B cell (primary cell): ENCODE measurements at regions not wholly inside any gene's neighbourhood (a gene's known extent, or its start where the extent isn't known, plus 50 kb on each side); places are given as distances from the start of the nearest gene placed in this dataset.

ENCODE experiments used
- ATAC-seq: fragments of 200-7000 bp; cut with Tn5 transposase; one replicate; pipeline ENCODE4 v1.10.0; 2021; ENCODE audit warnings: low read depth, mild to moderate bottlenecking, moderate number of reproducible peaks, moderate library complexity
- CTCF ChIA-PET: fragments of 350-600 bp; sonication (Branson Sonifier 250); formaldehyde crosslinking; loops from one replicate; lab custom pipeline; 2021; ENCODE audit warnings: antibody characterized with exemption, inconsistent platforms; lab: Charles Lee
- POLR2A ChIA-PET: fragments of 350-600 bp; sonication (Branson Sonifier 250); formaldehyde crosslinking; loops from one replicate; lab custom pipeline; 2021; ENCODE audit warnings: antibody characterized with exemption; lab: Charles Lee
- DNase-seq: peaks from one replicate; pipeline ENCODE4 v3.0.0; 2013
- H2AFZ ChIP-seq: 2 replicates; pipeline ENCODE4 v1.6.1; 2012; ENCODE audit warnings: mild to moderate bottlenecking, low read depth, low read length; ENCODE audit not compliant: insufficient read depth, poor library complexity, severe bottlenecking
- H3K27ac ChIP-seq, 2 donors: 1 replicate in 1 of 2; 2 replicates in 1 of 2; pipeline ENCODE4 v1.5.1; 2012 to 2013; ENCODE audit warnings: low read length in 2 of 2, mild to moderate bottlenecking in 2 of 2, moderate library complexity in 1 of 2
- H3K27me3 ChIP-seq, 4 experiments: fragments of 200-600 bp in 1 of 4; sonication (generic) in 1 of 4; replicated peaks in 1 of 4; 1 replicate in 2 of 4; 2 replicates in 2 of 4; pipeline versions ENCODE4 v1.6.1 to v1.7.0; 2013 to 2016; ENCODE audit warnings: low read length in 3 of 4, mild to moderate bottlenecking in 2 of 4, mixed read lengths in 1 of 4, moderate library complexity in 1 of 4; ENCODE audit not compliant: insufficient read depth in 4 of 4, control insufficient read depth in 3 of 4; ENCODE audit errors: control extremely low read depth in 1 of 4
- H3K36me3 ChIP-seq, 2 experiments: replicated peaks in 1 of 2; 1 replicate in 1 of 2; 2 replicates in 1 of 2; pipeline versions ENCODE4 v1.6.1 to v1.7.1; 2013; ENCODE audit warnings: low read length in 1 of 2; ENCODE audit not compliant: insufficient read depth in 2 of 2, control insufficient read depth in 1 of 2; ENCODE audit errors: control extremely low read depth in 1 of 2, extremely low read depth in 1 of 2
- H3K4me1 ChIP-seq, 2 donors: fragments of 200-600 bp in 1 of 2; sonication (generic) in 1 of 2; 1 replicate in 1 of 2; 2 replicates in 1 of 2; pipeline versions ENCODE4 v1.5.1 to v1.6.1; 2013 to 2017; ENCODE audit warnings: low read length in 2 of 2; ENCODE audit not compliant: control insufficient read depth in 2 of 2, insufficient read depth in 2 of 2
- H3K4me2 ChIP-seq: replicated peaks from 2 replicates; pipeline ENCODE3; 2012; ENCODE audit warnings: mild to moderate bottlenecking, low read depth, low read length; ENCODE audit not compliant: poor library complexity, severe bottlenecking
- H3K4me3 ChIP-seq, 5 experiments: fragments of 200-600 bp in 1 of 5; sonication (generic) in 1 of 5; 1 replicate in 3 of 5; 2 replicates in 2 of 5; pipeline versions ENCODE4 v1.5.1 to v1.7.0; 2011 to 2016; ENCODE audit warnings: low read length in 4 of 5, mild to moderate bottlenecking in 4 of 5, low read depth in 2 of 5, control low read depth in 1 of 5, moderate library complexity in 1 of 5; ENCODE audit not compliant: insufficient read depth in 1 of 5; ENCODE audit errors: control extremely low read depth in 1 of 5, extremely low read depth in 1 of 5
- H3K79me2 ChIP-seq: fragments of 200-600 bp; sonication (generic); one replicate; pipeline ENCODE4 v1.6.0; 2016; ENCODE audit warnings: low read length; ENCODE audit not compliant: control insufficient read depth, insufficient read depth
- H3K9ac ChIP-seq: fragments of 200-600 bp; sonication (generic); 2 replicates; pipeline ENCODE4 v1.6.1; 2017; ENCODE audit warnings: mild to moderate bottlenecking, low read length, moderate library complexity
- H3K9me3 ChIP-seq, 3 donors: one replicate each; pipeline versions ENCODE4 v1.6.1 to v1.7.1; 2013; ENCODE audit warnings: low read length in 2 of 3; ENCODE audit not compliant: control insufficient read depth in 2 of 3, insufficient read depth in 1 of 3; ENCODE audit errors: control extremely low read depth in 1 of 3
- H4K20me1 ChIP-seq: 2 replicates; pipeline ENCODE4 v1.6.0; 2012; ENCODE audit warnings: mild to moderate bottlenecking, low read length; ENCODE audit not compliant: insufficient read depth, control insufficient read depth, poor library complexity, severe bottlenecking
- H3K27ac Mint-ChIP-seq: one replicate; pipeline ENCODE4 v1.8.0; 2021; ENCODE audit warnings: mixed read lengths
- H3K27me3 Mint-ChIP-seq: one replicate; pipeline ENCODE4 v1.8.0; 2021; ENCODE audit warnings: mixed read lengths
- H3K4me1 Mint-ChIP-seq: one replicate; pipeline ENCODE4 v1.8.0; 2021; ENCODE audit warnings: mixed read lengths
- H3K4me3 Mint-ChIP-seq: one replicate; pipeline ENCODE4 v1.8.0; 2021; ENCODE audit warnings: mixed read lengths
- H3K9me3 Mint-ChIP-seq: one replicate; pipeline ENCODE4 v1.8.0; 2022; ENCODE audit warnings: mixed read lengths; ENCODE audit not compliant: insufficient read depth
- CTCF ChIP-seq: fragments of 200-600 bp; IDR thresholded peaks from one replicate; pipeline ENCODE4 v1.8.0; 2022; ENCODE audit warnings: antibody characterized with exemption, mild to moderate bottlenecking
- EZH2 ChIP-seq: IDR thresholded peaks from 2 replicates; pipeline ENCODE4 v1.6.1; 2012; ENCODE audit warnings: borderline replicate concordance, low read depth, mild to moderate bottlenecking, moderate library complexity, low read length; ENCODE audit not compliant: insufficient read depth, poor library complexity, severe bottlenecking
- WGBS: methylation state at CpG from one replicate; pipeline ENCODE4 v1.1.5; 2013; ENCODE audit warnings: missing lambda C conversion rate; ENCODE audit not compliant: insufficient coverage; 5-methylcytosine and 5-hydroxymethylcytosine counted together
- intact Hi-C: fragments of 100-400 bp; cut with micrococcal nuclease; formaldehyde crosslinking; loops from one replicate; pipeline ENCODE4 v1.10.0; 2022

- H3K27me3 ChIP-seq: no peaks in the 10 kb centered on the region
- H3K79me2 ChIP-seq: no peaks in the 10 kb centered on the region
- CTCF ChIA-PET: no interaction called here
- intact Hi-C loops: no loop called here
- peaks cover 0 to 10% (median 0%) of the 10 kb centered on the region in 3 donors for H3K9me3 ChIP-seq
- no peak for DNase-seq
- H3K4me3 Mint-ChIP-seq: no peak overlapping the region
- no peaks in the 10 kb centered on the region for H3K4me1 Mint-ChIP-seq
- POLR2A ChIA-PET: no interaction called here
- no peaks in the 10 kb centered on the region for H3K27me3 Mint-ChIP-seq
- no peak overlapping the region for H2AFZ ChIP-seq
- H3K36me3 ChIP-seq: no peaks in the 10 kb centered on the region
- no CpG with 5 or more reads among the region's 1 CpG for WGBS
- no peak overlapping the region for H3K9ac ChIP-seq
- H3K27ac Mint-ChIP-seq: no peak overlapping the region
- H3K4me1 ChIP-seq: no peaks in the 10 kb centered on the region
- H3K27ac ChIP-seq: no peak overlapping the region
- H3K4me3 ChIP-seq: no peak overlapping the region
- TF ChIP-seq CTCF (no peak), EZH2 (no peak)
- no peaks in the 10 kb centered on the region for H3K9me3 Mint-ChIP-seq
- no peak for ATAC-seq
- H4K20me1 ChIP-seq: no peaks in the 10 kb centered on the region
- H3K4me2 ChIP-seq: no peak overlapping the region
Observed at GRCh38 chr7:84640637-84641036, 446.0 kb upstream of the SEMA3A start.

- H3K79me2 ChIP-seq: no peaks in the 10 kb centered on the region
- no peak for DNase-seq
- CTCF ChIA-PET: no interaction called here
- H3K27ac Mint-ChIP-seq: no peak overlapping the region
- no peak overlapping the region for H3K4me3 Mint-ChIP-seq
- POLR2A ChIA-PET: no interaction called here
- TF ChIP-seq EZH2 (no peak), CTCF (no peak)
- H3K9me3 ChIP-seq: peaks cover 0 to 10% (median 0%) of the 10 kb centered on the region in 3 donors
- H3K27me3 Mint-ChIP-seq: no peaks in the 10 kb centered on the region
- ATAC-seq: no peak
- H3K27me3 ChIP-seq: no peaks in the 10 kb centered on the region
- H3K4me3 ChIP-seq: no peak overlapping the region
- no peaks in the 10 kb centered on the region for H3K4me1 ChIP-seq
- no peaks in the 10 kb centered on the region for H4K20me1 ChIP-seq
- H3K4me1 Mint-ChIP-seq: no peaks in the 10 kb centered on the region
- no peak overlapping the region for H3K9ac ChIP-seq
- no peak overlapping the region for H3K4me2 ChIP-seq
- no peak overlapping the region for H2AFZ ChIP-seq
- intact Hi-C loops: no loop called here
- H3K27ac ChIP-seq: no peak overlapping the region
- no peaks in the 10 kb centered on the region for H3K36me3 ChIP-seq
- H3K9me3 Mint-ChIP-seq: no peaks in the 10 kb centered on the region
Observed at GRCh38 chr7:84638339-84638697, 443.7 kb upstream of the SEMA3A start.
